ENCODE measurements at regions not wholly inside any gene's neighbourhood (a gene's known extent, or its start where the extent isn't known, plus 50 kb on each side); places are given as distances from the start of the nearest gene placed in this dataset.

- Histone ChIP-seq H3K27ac (no peak overlapping the region), H3K36me3 (no peaks in the 10 kb centered on the region), H3K4me3 (no peak overlapping the region), H3K9me3 (no peaks in the 10 kb centered on the region), H3K4me1 (ENCODE audit: insufficient read depth) (no peaks in the 10 kb centered on the region), H3K27me3 (no peaks in the 10 kb centered on the region)
- TF ChIP-seq EP300 (IDR thresholded peaks at IDR 0.05) (no peak), CTCF (IDR thresholded peaks at IDR 0.05) (no peak), POLR2A (IDR thresholded peaks at IDR 0.05) (no peak)
- no peak for DNase-seq
- intact Hi-C loops (cut with DNase I) = no loop called here
- WGBS, 3 donors = 75 to 84% (median 83%) methylated on average over 4 of the region's 4 CpGs
These were observed 1173.1 kb downstream of the UQCRFS1 start for GRCh38 chr19:28039677-28040381.

GRCh38 chr19:28037186-28037585, 1175.8 kb downstream of the UQCRFS1 start:
- DNase-seq = no peak
- intact Hi-C loops (cut with DNase I) = no loop called here
- no peaks in the 10 kb centered on the region for H3K36me3 ChIP-seq
- WGBS, 3 donors = 34 to 50% (median 46%) methylated on average over 4 of the region's 4 CpGs
- no peak overlapping the region for H3K4me3 ChIP-seq
- no peak for TF ChIP-seq POLR2A (IDR thresholded peaks at IDR 0.05)
- TF ChIP-seq CTCF (IDR thresholded peaks at IDR 0.05) = no peak
- no peak for TF ChIP-seq EP300 (IDR thresholded peaks at IDR 0.05)
- no peaks in the 10 kb centered on the region for H3K27me3 ChIP-seq
- H3K9me3 ChIP-seq = no peaks in the 10 kb centered on the region
- H3K4me1 ChIP-seq (ENCODE audit: insufficient read depth) = no peaks in the 10 kb centered on the region
- no peak overlapping the region for H3K27ac ChIP-seq

GRCh38 chr19:28036486-28036885, 1176.5 kb downstream of the UQCRFS1 start:
- H3K36me3 ChIP-seq = no peaks in the 10 kb centered on the region
- no peaks in the 10 kb centered on the region for H3K9me3 ChIP-seq
- no peaks in the 10 kb centered on the region for H3K27me3 ChIP-seq
- no peak for DNase-seq
- no peak overlapping the region for H3K4me3 ChIP-seq
- WGBS, 3 donors = 19 to 43% (median 21%) methylated on average over 1 of the region's 1 CpG
- intact Hi-C loops (cut with DNase I) = no loop called here
- H3K4me1 ChIP-seq (ENCODE audit: insufficient read depth) = no peaks in the 10 kb centered on the region
- H3K27ac ChIP-seq = no peak overlapping the region
- TF ChIP-seq CTCF (IDR thresholded peaks at IDR 0.05) (no peak), EP300 (IDR thresholded peaks at IDR 0.05) (no peak), POLR2A (IDR thresholded peaks at IDR 0.05) (no peak)

GRCh38 chr19:28034936-28035335, 1178.0 kb downstream of the UQCRFS1 start:
- intact Hi-C loops (cut with DNase I) = no loop called here
- TF ChIP-seq CTCF (IDR thresholded peaks at IDR 0.05) (no peak), EP300 (IDR thresholded peaks at IDR 0.05) (no peak), POLR2A (IDR thresholded peaks at IDR 0.05) (no peak)
- H3K36me3 ChIP-seq = no peaks in the 10 kb centered on the region
- no peak for DNase-seq
- H3K27me3 ChIP-seq = no peaks in the 10 kb centered on the region
- no peaks in the 10 kb centered on the region for H3K4me1 ChIP-seq (ENCODE audit: insufficient read depth)
- no peak overlapping the region for H3K27ac ChIP-seq
- WGBS, 3 donors = 13 to 24% (median 19%) methylated on average over 5 of the region's 5 CpGs
- no peaks in the 10 kb centered on the region for H3K9me3 ChIP-seq
- H3K4me3 ChIP-seq = no peak overlapping the region
